NCI-H82 treated with DMSO at 0.1 percent for 48 hours (cell line): ENCODE measurements at regions not wholly inside any gene's neighbourhood (a gene's known extent, or its start where the extent isn't known, plus 50 kb on each side); places are given as distances from the start of the nearest gene placed in this dataset.
"Not testable (repeated sequence)": the region's sequence is repeated elsewhere in the genome, so short reads cannot be mapped to it uniquely, and the experiment has no call there.

ENCODE experiments used
- DNase-seq: peaks from one replicate; lab custom pipeline; 2025; ENCODE audit not compliant: unreplicated experiment; lab: John Stamatoyannopoulos, UW

DNA sequence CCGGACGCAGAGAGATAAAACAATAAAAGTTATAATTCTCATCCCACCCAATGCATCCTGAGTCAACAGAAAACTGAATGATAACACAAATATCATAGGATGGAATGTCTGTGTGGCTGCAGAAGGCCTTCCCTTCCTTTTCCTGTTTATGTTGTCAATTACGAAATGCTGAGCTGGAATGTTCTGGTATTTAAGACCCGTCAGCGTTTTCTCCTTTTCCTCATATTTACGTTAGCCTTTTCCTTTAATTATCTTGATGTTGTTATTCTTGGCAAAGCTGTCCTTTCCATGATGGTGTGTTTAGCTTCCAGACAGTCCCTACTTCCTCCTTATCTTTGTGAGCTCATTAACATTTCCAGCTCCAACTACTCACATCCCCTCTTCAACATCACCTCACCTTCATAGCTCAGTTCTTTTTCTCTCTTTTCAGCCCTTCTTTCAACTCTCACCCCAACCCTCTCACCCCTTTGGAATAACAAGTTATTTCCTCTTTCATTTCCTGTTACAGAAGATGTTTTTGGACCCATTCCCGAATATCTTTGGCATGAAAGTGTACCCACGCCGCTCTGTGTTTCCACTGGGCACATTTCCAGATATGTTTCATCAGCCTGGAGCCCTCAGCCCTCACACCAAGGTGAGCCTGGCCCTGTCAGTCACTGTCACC lies 221.6 kb downstream of the NR2F1-AS1 start:
- no peak for DNase-seq

DNA sequence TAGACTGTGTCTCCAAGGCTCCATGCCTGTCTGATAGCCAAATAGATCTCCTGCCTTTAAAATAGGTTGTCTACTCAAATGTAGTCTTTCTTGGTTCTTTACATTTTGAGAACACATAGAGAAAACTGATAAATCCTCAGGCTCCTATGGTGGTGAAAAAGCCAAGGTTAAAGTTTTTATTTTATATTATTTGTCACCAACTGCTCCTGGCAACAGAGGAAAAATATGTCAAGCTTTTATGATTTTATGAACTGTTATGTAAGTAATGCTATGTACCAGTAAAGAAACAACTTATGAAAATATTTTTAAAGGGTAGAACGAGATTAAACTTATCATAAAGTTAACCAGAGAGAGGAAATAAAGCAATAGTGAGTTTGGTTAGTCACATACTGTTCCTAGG lies 222.8 kb downstream of the NR2F1-AS1 start:
- DNase-seq = no peak

DNA sequence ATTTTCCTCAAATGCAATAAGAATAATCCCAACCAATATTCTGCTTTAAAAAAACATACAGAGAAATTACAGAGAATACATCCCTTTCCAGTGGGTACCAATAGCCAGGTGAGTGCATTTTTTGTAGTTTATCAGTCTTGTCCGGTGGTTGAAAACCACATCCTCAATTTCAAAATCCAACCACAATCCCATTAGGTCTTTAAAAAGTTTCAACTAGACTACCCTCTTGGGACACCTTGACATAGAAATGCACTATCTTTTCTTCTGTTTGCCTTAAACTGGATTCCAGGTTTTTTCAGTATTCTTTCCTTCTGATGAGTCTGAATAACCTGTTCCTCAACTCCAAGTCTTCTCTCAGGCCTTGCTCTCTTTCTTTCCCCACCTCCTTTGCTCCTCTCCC lies 223.3 kb downstream of the NR2F1-AS1 start:
- no peak for DNase-seq

DNA sequence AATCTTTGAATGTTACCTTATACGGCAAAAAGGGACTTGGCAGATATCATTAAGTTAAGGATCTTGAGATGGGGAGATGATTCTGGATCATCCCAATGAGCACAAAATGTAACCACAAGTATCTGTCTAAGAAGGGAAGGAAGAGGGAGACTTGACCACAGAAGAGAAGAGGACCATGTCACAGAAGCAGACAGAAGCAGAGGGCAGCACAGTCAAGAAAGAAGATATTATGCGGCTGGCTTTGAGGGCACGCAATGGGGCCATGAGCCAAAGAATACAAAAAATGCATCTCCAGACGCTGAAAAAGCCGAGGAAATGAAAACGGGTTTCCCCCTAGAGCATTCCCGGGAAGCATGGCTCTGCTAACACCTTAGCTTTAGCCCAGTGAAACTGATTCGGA lies 225.3 kb downstream of the NR2F1-AS1 start:
- DNase-seq = no peak

DNA sequence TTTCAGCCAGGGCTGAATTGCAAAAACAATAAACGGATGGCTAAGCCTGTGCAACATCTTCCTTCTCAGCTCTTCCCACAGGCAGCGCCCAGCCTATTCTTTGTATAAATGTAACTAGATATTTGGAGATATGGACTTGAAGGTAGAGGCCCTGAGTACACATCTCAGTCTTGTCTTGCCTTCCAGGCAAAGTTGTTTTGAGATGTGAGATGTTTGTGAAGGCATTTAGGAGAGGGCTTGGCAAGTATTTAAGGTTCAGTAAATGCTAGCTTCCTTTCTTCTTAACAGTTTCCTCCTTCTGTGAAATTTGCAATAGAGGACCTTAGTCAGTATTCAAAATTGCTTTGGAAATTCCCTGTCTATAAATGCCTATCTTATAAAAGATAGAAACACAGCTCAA lies 228.8 kb downstream of the NR2F1-AS1 start:
- DNase-seq = no peak

DNA sequence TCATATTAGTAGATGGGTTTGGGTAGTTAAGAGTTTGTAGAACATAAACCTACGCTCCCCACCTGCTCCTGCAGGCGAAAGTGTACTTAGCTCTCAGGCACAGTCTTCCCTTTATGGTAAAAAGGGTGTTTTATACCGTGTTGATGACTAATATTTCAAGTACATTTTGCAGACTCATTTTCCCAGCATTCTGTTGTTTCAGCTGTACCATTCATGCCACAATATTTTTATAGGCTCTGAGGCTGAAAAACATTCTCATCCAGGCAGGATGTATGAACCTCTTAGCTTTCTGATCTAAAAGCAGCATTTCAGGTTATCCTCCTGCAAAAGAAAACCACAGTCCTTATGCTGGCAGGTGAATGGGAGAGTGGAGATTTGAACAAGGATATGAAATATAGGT lies 231.4 kb downstream of the NR2F1-AS1 start:
- no peak for DNase-seq

DNA sequence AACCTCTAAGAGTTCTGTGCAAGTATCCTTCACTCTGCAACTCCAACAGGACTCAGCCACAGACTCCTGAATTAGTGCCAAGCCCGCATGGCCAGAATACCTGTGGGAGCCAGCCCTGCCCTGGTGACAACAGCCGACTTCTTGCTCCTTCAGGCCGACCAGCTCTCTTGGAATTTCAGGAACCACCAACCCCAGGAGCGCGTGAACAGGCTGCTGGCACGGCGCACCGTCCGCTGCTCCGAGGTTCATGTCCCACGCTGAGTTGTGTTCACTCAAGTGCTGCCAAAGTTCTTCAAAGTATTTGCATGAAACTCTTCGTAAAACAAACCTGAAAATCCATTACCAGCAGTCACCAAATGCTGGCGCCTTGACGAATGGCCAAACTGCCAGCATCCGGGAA lies 232.8 kb downstream of the NR2F1-AS1 start:
- DNase-seq = no peak

DNA sequence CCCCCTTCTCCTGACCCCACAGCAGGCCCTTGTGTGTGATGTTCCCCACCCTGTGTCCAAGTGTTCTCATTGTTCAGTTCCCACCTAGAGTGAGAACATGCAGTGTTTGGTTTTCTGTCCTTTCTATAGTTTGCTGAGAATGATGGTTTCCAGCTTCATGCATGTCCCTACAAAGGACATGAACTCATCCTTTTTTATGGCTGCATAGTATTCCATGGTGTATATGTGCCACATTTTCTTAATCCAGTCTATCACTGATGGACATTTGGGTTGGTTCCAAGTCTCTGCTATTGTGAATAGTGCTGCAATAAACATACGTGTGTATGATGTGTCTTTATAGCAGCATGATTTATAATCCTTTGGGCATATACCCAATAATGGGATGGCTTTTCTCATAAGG lies 234.2 kb downstream of the NR2F1-AS1 start:
- not testable (repeated sequence) for DNase-seq

DNA sequence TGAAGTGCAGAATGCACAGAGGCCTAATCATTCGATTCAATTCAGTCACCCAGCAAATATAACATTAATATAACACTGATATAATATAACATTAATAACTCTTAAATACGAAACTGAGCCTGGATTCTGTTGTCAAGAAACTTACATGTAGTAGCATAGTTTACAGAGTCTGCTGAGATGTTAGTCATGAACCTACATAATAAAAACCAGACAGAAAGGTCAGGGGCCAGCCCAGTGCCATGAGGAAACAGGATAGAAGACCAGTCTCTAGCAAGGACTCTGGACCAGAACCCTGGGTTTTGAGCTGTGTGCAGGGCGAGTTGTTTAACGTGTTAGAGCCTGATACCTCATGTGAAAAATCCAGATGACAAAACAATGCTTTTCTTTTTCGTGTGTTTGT lies 234.7 kb downstream of the NR2F1-AS1 start:
- DNase-seq = no peak

DNA sequence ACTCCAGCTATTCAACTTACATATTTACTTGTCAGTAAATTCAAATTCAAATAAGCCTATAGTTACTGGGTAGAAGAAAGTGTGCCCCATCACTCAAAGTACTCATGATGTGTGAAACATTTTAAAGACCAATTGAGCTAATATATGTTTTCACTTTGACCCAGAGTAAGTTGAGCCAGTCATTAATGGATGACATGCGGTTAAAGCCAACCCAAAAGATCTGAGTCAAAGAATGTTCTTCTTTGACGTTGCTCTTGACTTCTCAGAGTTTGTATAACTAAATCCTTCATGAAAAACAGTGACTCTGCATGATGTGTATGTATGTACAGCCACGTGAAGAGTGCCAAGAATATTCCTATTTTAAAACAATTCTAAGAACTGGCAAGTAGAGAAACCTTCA lies 237.4 kb downstream of the NR2F1-AS1 start:
- DNase-seq = no peak

DNA sequence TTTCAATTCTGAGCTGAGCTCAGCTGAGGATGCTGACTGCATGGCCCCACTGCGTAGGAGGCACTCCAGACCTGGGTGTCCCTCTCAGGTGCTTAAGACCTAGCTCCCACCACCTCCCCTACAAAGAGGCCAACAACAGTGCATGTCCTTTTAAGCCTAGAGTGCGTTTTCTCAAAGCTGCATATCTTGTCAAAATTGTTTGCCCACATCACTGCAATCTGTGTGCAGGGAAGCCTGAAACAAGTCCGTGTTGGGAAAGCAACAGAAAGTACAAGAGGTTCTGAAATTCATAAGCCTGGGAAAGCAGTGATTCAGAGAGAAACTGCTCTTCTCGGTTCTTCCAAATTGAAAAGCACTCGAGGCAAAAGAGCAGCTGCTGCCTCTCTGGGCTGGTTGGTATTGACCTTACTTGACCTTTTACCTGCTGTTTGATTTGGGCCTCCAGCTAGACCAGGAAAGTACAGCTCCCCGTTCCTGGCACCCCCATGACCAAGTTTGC lies 238.4 kb downstream of the NR2F1-AS1 start:
- no peak for DNase-seq

DNA sequence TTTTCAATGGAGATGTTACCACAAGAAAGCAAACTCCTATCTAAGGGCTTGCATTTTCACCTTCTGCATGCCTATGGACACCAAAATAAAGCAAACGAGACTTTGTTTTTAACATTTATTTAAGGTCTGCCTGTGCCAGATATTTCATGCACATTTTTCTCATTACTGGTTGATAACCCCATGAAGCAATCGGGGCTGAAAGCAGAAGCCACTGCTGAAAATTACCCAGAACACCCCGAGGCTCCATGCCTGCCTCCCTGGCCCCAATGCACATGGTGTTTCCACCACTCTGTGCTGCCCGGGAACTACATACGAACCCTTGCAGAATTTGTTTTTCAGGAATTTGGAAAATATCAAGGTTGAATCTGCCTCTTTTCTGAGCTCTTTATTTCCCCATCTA lies 240.1 kb downstream of the NR2F1-AS1 start:
- DNase-seq = no peak

DNA sequence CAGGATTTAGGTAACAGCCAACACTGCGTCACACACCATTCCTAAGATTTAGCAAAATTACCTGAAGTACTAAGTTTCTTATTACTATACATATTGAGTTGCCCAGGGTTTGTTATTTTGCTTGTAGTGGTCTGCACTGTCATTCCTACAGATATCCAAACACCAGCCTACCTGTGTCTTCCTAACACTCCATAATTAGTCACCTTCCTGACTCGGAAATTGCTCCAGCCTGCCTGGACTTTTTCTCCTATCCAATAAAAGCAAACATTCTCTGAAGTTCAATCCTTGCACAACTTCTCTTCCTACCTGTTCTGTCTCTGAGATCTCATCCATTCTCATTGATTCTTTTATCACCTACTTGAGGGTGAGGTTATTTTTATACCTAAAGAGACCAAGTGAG lies 243.9 kb downstream of the NR2F1-AS1 start:
- DNase-seq = no peak

DNA sequence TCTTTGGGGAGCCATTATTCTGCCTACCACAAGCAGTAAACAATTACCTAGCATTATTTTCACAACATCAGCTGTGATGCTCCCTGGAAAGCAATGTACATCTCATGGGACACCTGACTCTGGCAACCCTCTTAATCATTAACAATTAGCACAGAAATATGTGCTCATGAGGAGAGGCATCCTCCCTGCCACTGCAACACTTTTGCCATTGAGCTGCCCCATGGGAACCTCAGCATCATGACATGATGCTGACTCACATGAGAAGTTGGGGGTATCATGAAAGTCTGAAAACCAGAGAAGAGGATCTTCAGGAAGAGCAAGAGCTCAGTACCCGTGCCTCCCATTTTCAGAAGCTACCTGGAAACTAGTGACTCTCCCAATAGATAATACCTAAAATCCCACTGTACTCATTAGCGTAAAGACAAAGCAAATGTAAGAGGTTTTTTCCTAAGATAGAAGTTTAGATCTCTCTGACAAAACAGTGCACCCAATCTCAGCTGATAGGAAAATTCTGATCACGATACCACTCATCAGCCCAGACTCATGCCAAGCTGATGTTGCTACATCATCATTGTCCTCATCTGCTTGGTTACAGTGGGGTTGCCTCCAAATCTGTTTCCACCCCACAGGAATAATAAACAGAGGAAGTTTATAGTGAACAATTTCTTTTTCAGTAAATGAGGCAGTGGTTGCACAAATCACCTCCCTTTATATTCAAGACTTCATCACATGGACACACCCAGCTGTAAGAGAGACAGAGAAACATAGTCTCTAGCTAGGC lies 244.5 kb downstream of the NR2F1-AS1 start:
- no peak for DNase-seq

DNA sequence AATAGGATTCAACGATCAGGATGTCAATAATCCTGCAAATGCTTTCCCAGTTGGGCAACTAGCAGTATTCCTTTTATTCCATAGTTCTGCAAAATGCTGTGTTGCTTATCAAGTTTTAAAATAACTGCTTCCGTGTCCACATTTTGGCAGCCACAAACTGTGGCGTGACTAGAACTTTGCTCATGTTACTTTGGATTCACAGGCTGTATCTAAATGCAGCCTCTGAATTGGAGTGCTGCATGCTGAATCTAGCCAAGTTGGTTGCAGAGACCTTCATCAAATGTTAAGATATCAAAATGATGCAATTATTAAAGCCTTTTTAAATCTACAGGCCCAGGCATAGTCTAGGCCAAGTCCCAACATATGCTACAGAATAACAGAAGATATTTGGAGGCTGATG lies 249.2 kb downstream of the NR2F1-AS1 start:
- no peak for DNase-seq

DNA sequence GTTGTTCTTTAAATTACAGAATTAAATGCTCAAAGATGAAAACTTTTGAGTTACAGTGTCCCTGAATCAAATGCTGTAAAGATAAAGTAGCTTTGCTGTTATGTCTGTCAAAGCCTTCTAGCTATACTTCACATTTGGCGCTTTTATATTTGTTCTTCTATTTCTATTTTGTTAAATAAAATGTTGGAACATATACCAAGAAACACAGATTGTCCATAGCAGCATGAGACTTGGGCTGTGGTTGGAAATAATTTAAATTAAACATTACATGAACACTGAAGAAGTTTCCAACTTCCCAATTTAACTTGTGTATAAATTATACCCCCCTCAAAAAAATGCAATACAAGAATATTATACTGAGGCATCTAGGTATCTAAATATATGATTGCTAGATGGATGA lies 249.8 kb downstream of the NR2F1-AS1 start:
- no peak for DNase-seq

DNA sequence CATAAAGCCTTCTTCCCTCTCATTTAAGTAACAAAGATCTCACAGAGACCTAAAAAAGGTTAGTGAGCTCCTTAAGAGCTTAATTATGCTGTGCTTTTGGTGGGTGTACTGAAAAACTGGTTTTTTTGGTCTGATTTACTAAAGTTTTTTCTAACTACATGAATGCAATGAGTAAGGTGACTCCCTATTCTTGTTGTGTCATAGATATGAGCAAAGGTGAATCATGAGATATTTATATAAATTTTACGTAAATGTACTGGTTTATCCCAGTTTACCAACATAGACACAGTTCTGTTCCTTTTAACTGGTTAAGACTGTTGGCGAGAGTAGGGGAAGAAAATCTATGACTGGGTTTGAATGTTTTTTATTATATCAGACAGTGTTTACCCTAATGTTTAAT lies 250.5 kb downstream of the NR2F1-AS1 start:
- no peak for DNase-seq

DNA sequence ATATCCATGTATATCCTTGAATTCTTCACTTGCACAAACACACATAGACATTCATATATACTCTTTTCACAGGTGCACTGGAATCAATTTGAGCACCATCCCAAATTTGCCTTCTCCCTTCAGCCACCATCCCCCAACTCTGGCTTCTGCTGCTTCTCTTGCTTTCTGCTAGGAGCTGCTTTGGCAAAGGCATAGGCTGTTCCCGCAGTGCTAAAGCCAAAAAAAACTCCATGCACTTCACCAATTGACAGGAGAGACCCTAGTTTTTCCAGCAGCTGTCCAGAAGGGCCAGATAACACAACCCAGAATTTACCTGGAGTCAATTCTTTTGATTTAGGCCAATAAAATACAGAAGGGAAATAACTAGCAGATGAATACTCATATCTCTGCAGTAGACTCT lies 251.3 kb downstream of the NR2F1-AS1 start:
- DNase-seq = no peak

DNA sequence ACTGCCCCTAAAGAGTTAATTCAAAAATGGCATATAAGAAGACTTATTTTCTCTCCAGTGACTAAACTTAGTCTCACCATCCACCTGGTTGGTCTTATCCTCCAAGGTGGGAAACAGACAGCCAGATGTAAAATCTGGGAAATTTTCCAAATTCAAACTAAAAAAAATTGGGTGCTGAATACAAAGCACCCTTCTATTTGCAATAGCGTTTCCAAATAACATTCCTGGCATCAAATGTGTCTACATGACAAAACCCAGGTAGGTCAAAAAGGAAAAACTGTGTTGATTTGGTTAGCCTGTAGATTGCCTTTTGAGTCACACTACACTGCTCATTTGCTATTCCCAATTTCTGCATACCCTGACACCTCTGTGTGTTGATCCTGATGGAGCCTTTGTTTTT lies 252.2 kb downstream of the NR2F1-AS1 start:
- no peak for DNase-seq

DNA sequence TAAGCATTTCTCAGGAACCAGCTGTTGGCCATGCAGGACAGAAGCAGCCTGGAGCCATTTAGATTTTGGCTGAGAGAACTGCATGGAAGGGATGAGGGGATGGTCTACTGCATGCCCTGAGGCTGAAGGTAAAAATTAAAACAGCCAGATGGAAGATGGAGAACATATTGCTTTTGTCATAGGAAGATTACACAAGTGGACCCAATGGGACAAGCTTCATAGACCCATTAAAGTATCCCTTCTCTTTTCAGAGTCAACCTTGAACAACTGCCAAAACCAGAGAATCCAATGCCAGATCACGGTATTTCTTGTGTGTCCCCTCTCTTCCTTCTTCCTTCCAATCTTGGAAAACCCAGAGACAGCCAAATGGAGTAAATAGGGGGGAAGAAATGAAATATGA lies 253.4 kb downstream of the NR2F1-AS1 start:
- no peak for DNase-seq

DNA sequence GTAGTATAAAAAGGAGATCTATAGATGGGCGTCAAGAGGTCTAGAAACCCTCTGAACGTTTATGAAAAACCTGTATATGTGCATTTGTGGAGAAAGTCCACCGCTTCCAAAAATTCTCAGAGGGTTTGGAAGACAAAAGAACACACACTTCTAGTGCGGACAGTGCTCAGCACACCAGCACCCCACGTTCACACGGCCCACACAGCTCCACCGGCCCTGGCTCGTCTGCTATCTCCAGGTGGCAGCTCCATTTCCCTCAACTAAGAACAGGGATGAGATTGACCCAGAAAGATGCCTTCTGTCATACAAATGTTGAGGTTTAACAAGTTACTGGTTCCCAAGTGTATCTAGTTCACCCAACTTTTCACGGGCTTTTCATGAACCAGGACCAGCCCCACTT lies 255.1 kb downstream of the NR2F1-AS1 start:
- no peak for DNase-seq

DNA sequence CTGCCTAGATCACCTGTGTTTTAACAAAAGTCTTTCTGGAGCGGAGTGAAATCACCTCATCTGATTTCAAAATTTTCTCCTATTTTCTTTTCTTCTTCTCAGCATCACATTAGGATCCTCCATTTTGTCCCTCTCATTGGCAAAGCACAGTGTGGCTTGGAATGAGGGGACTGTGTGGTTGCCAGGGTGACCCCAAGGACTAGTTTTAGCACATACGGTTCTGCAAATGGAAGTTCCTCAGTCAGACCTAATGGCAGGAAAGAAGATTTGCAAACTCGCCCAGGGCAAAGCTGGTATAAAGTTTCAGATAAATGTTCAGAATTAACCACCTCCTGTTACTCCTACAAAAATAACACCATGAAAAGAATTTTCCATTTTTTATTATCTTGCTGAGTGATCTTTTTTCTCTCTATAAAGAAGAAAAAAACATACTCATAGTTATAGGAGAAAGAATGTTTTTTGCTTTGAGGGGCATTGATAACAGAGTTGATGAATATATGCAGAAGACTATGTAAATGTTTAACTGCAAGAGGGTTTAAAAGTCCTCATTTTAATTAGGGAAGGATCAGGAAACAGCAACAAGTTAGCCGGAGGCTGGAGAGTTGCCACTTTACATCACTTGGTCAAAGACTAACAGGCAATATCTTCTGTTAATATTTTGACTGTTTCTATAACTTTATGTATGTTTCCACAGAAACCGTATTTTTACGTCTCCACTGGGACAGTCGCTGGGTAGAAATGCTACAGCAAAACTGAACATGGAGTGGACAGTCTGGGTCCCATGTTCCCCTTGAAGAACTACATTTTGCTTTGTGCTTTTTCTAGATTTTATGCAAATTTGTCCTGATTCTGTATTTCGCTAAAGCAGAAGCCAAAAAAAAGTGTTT lies 257.8 kb downstream of the NR2F1-AS1 start:
- no peak for DNase-seq
